OCI-LY3 (cell line): ENCODE measurements at regions not wholly inside any gene's neighbourhood (a gene's known extent, or its start where the extent isn't known, plus 50 kb on each side); places are given as distances from the start of the nearest gene placed in this dataset.

Source experiments
- CTCF ChIP-seq: fragments of 200-600, 300-600 bp; sonication (generic); IDR thresholded peaks from 2 replicates; pipeline ENCODE4 v1.5.1; 2014; ENCODE audit warnings: antibody characterized with exemption, low read length, low read depth
- EZH2phosphoT487 ChIP-seq: fragments of 200-600 bp; shearing (Covaris generic); IDR thresholded peaks from 2 replicates; pipeline ENCODE4 v1.6.1; 2018; ENCODE audit warnings: antibody characterized with exemption, mixed run types, low read depth

DNA sequence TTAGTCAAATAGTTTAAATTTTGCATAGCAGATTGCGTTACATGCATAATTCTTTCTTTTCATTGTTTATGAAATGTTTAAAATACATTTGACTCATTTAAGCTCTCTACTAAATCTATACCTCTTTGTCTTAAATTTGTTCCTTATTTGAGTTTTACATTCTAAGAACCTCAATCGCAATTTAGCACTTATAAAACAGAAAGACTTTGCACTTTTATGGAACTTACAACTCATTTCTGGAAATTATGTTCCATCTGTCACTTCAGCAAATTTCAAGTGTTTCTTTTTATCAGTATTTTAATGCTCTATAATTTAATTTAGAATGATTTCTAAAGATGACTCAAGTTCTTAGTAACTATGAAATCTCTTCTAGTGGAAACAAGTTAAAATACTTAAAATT lies 1505.8 kb upstream of the SPRY2 start:
- TF ChIP-seq CTCF (no peak), EZH2phosphoT487 (no peak)
